Endometrium (tissue), 2 donors: ENCODE measurements at regions not wholly inside any gene's neighbourhood (a gene's known extent, or its start where the extent isn't known, plus 50 kb on each side); places are given as distances from the start of the nearest gene placed in this dataset.
A peak's percentile ranks its signal among the peaks of the same experiment; 100 is the strongest.
"Not testable (repeated sequence)": the region's sequence is repeated elsewhere in the genome, so short reads cannot be mapped to it uniquely, and the experiment has no call there.

ENCODE experiments used
- FAIRE-seq: peaks from 2 replicates; lab custom pipeline; 2012; peaks lifted over from hg19 to GRCh38; lab: Jason Lieb, UNC
- donor health status: control.
- donor health status: control.

DNA sequence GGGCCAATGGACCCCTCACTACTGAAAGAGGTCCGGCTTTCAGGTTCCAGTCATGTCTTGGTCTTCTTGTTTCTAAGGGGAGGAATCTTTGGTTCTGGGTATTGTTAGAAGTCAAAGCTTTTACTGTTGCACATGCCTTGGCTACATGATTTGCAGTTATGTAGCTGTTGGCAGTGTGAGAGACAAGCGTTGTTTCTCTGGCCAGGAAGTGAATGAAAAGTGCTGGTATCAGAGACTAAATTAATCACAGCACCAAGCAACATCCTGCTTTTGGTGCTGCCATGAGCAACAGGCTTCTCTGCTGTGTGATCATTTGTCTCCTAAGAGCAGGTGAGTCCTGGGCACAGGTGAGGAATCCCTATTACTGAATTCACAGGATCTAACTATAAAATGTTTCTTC is 100.1 kb upstream of the PRSS3 start:
- no peak for FAIRE-seq

GRCh38 chr9:33695856-33696255 is 99.5 kb upstream of the PRSS3 start:
- no peak for FAIRE-seq

DNA sequence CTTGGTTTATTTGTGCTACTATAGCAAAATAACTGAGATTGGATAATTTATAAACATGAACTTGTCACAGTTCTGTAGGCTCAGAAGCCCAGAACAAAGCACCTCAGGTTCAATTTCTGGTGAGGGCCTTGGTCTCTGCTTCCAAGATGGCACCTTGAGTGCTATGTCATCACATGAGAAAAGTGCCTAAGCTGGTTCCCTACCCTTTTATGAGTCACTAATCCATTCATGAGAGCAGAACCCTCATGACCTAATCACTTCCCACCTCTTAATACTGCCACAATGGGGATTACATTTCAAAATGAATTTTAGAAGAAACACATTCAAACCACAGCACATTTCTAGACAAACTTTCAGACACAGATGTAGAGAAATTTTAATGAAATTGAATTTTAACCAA is 98.2 kb upstream of the PRSS3 start:
- FAIRE-seq = no peak

- FAIRE-seq = no peak
Measured at GRCh38 chr9:33698267-33698666, 97.1 kb upstream of the PRSS3 start.

DNA sequence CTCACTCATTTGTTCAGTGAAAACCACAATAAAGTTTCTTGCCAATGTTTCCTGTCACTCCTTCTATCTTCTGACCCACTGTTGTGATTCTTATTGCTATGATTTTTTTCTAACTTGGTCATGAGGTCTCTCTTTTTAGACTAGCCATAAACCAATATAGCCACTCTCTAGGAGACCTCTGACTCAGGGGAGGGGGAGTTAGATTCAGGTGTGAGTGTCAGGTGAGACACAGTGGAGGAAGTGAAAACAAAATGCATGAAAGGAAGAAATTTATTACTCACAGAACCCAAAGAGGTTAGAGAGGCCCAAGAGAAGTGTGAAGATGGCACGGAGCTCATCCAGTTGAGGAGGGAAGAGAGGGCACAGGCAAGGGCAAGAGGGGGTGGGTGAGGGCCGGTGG is 94.4 kb upstream of the PRSS3 start:
- not testable (repeated sequence) for FAIRE-seq

- no peak for FAIRE-seq
Measured at GRCh38 chr9:33703430-33704102, 91.8 kb upstream of the PRSS3 start.

DNA sequence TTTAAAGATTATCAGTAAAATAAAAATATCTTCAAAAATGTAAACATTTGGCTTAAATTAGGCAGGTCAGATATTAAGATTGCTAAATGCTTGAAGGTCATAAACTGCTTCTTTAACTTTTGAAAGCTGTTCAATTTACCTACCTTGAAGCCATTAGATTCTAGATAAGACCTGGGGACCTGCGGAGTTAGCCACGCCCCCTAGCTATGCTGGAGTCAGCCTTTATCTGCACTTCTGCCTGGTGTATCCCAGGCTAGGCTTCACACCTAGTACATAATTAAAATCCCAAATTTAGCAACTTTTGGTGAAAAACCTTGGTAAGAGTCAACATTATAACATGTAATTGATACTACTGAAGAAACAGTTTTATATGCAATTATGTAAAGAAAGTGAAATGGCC is 89.9 kb upstream of the PRSS3 start:
- FAIRE-seq = not testable (repeated sequence)

DNA sequence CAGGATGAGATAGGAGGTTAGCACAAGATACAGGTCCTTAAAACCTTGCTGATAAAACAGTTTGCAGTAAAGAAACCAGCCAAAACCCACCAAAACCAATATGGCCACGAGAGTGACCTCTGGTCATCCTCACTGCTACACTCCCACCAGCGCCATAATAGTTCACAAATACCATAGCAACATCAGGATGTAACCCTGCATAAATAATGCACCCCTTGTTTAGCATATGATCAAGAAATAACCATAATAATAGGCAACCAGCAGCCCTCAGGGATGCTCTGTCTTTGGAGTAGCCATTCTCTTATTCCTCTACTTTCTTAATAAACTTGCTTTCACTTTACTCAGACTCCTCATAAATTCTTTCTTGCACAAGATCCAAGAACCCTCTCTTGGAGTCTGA is 86.9 kb upstream of the PRSS3 start:
- FAIRE-seq = no peak

- no peak for FAIRE-seq
Measured at GRCh38 chr9:33709269-33709668, 86.1 kb upstream of the PRSS3 start.

GRCh38 chr9:33711418-33711817 is 83.9 kb upstream of the PRSS3 start:
- not testable (repeated sequence) for FAIRE-seq

DNA sequence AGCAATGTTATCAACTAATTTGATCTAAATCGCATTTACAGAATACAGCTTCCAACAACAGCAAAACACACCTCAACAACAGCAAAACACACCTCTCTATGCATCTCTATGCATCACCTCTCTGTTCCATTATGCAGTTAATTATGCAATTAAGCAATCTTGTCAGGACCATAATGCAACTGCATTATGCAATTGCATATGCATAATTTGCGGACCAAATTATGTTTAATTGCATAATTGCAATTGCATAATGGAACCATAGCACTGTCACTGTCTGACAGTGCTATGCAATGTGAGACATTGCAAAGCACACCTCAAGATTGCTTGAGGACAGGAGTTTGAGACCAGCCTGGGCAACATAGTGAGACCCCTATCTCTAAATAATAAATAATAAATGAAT is 80.4 kb upstream of the PRSS3 start:
- no peak for FAIRE-seq

DNA sequence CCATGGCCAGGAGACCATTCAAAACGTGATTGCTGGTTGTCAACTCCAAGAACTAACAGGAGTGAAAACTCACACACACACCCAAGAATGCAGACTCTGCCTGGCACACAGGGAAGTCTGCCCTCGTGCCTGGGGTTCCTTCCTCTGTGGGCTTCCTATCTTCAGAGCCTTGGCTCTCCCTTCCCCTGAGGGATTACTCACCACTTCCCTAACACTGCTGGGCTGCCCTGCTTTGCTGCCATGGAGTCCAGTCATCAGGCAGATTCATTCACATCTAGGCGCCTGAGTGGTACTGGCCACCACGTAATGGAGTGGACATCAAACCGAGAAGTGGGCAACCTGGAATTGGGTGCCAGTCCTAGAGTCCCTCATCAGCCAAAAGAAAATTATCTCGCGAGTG is 76.4 kb upstream of the PRSS3 start:
- no peak for FAIRE-seq

DNA sequence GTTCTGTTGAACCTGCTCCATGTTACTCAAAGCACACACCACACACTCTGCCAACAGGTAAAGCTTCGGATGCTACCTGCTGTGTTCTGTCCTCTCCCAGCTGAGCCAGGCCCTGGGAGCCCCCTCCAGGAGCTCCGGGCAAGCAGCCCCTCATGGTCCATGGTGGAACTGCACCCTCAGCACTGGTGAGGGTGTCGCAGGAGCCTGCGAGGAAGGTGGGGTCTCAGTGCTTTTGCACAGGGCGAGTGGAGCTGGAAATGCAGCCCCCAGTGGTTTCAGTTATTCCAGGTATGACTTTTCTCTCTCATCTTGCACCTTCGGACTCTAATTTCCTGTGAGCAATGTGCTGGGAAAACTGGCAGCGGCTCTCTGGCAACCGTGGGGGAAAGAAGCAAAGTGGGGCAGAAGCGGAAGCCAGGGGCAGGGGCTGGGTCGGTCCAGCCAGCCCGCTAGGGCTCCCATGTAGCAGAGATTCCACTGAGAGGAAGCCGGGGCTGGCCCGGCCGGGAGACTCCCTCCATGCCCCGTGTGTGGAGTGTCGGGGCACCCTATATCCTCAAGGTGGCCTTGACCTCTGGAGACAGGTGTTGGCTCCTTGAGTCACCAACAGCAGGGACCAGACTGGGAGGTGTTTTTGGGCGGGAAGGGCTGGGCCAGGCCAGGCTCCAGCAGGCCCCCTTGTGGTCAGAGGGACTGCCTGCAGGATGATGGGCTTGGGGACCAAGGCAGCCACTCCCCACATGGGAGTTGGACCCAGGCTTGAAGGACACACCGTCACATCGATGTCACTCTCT is 75.6 kb upstream of the PRSS3 start:
- no peak for FAIRE-seq

GRCh38 chr9:33721674-33722358 is 73.5 kb upstream of the PRSS3 start:
- FAIRE-seq = no peak

- no peak for FAIRE-seq
Measured at GRCh38 chr9:33722359-33722675, 73.0 kb upstream of the PRSS3 start.

- no peak for FAIRE-seq
Measured at GRCh38 chr9:33728613-33729012, 66.7 kb upstream of the PRSS3 start.

- FAIRE-seq = no peak
Measured at GRCh38 chr9:33731142-33731541, 64.2 kb upstream of the PRSS3 start.

GRCh38 chr9:33731625-33732024 is 63.7 kb upstream of the PRSS3 start:
- no peak for FAIRE-seq

- not testable (repeated sequence) for FAIRE-seq
Measured at GRCh38 chr9:33734247-33734940, 61.0 kb upstream of the PRSS3 start.

- not testable (repeated sequence) for FAIRE-seq
Measured at GRCh38 chr9:33734941-33735835, 60.2 kb upstream of the PRSS3 start.

DNA sequence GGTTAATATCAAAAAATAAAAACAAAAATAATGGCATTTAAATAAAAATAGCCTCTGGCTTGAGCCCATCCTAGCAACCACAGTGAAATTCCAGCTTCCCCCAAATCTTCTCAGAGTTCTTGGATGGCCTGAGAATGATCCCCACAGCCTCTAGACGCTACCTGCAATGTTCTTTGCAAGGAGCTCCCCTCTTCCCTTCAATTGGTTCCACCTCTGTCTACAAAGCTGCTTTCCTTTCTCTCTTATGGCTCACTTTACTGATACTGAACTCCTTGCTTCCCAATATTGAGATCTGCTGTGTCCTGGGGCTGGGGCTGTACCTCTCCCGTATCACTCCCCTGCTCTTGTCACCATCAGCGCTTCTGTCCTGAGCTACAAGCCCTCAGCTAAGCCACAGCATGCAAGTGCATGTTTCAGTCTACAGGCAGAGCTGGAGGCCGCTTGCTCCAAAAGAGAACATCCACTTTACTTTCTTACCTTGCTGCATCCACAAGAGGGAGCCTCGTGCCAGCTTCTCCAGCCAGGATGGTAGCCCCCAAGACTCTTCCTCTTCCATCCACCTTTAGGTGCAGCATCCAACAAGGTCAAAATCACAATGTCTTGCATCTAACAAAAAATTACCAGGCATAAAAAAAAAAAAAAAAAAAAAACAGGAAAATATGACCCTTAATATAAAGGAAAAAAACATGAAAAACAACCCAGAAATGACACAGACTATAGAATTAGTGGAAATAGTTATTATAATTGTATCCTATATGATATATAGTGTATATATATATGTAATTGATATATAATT is 57.4 kb upstream of the PRSS3 start:
- FAIRE-seq = peak; percentile 23
